Stimulated activated CD8-positive, alpha-beta memory T cell treated with anti-CD3 and anti-CD28 coated beads, Interleukin-15, amount 100 ng/mL, for 48 hours (primary cell): ENCODE measurements at regions not wholly inside any gene's neighbourhood (a gene's known extent, or its start where the extent isn't known, plus 50 kb on each side); places are given as distances from the start of the nearest gene placed in this dataset.
"Not testable (repeated sequence)": the region's sequence is repeated elsewhere in the genome, so short reads cannot be mapped to it uniquely, and the experiment has no call there.

Experiments
- DNase-seq, 2 donors: peaks; one replicate each; pipeline ENCODE4 v3.0.0-alpha.2; 2020; ENCODE audit warnings: low read depth in 2 of 2

- DNase-seq: no peak
These were observed 51.0 kb downstream of the POU3F3 start for GRCh38 chr2:104904889-104905288.

GRCh38 chr2:104909317-104909716 lies 55.4 kb downstream of the POU3F3 start:
- DNase-seq: no peak

GRCh38 chr2:104914509-104914908 lies 60.6 kb downstream of the POU3F3 start:
- DNase-seq: no peak

- no peak for DNase-seq
These were observed 61.3 kb downstream of the POU3F3 start for GRCh38 chr2:104915107-104915793.

- no peak for DNase-seq
These were observed 65.2 kb downstream of the POU3F3 start for GRCh38 chr2:104919127-104919526.

GRCh38 chr2:104923665-104924064 lies 69.8 kb downstream of the POU3F3 start:
- no peak for DNase-seq

GRCh38 chr2:104929663-104930062 lies 75.7 kb downstream of the POU3F3 start:
- DNase-seq: no peak

GRCh38 chr2:104930732-104931131 lies 76.8 kb downstream of the POU3F3 start:
- no peak for DNase-seq

GRCh38 chr2:104932243-104932642 lies 78.3 kb downstream of the POU3F3 start:
- no peak for DNase-seq

GRCh38 chr2:104933151-104933917 lies 79.4 kb downstream of the POU3F3 start:
- no peak for DNase-seq

- DNase-seq: no peak
These were observed 82.6 kb downstream of the POU3F3 start for GRCh38 chr2:104936527-104936926.

GRCh38 chr2:104938231-104938941 lies 84.5 kb downstream of the POU3F3 start:
- DNase-seq: peak in 1 of 2 donors; percentile 6

- DNase-seq: no peak
These were observed 85.8 kb downstream of the POU3F3 start for GRCh38 chr2:104939570-104940217.

- DNase-seq: no peak
These were observed 90.6 kb downstream of the POU3F3 start for GRCh38 chr2:104944495-104944894.

GRCh38 chr2:104945121-104945520 lies 91.2 kb downstream of the POU3F3 start:
- DNase-seq: no peak

GRCh38 chr2:104945866-104946265 lies 92.0 kb downstream of the POU3F3 start:
- DNase-seq: no peak

- DNase-seq: not testable (repeated sequence)
These were observed 90.4 kb upstream of the MRPS9 start for GRCh38 chr2:104947456-104947855.

- DNase-seq: no peak
These were observed 84.9 kb upstream of the MRPS9 start for GRCh38 chr2:104952976-104953375.

GRCh38 chr2:104965900-104966299 lies 72.0 kb upstream of the MRPS9 start:
- no peak for DNase-seq

- DNase-seq: no peak
These were observed 68.3 kb upstream of the MRPS9 start for GRCh38 chr2:104969564-104969963.

GRCh38 chr2:104975371-104975770 lies 62.5 kb upstream of the MRPS9 start:
- no peak for DNase-seq

GRCh38 chr2:104975851-104976250 lies 62.0 kb upstream of the MRPS9 start:
- DNase-seq: no peak
